HepG2 (cell line): ENCODE measurements at regions not wholly inside any gene's neighbourhood (a gene's known extent, or its start where the extent isn't known, plus 50 kb on each side); places are given as distances from the start of the nearest gene placed in this dataset.

Experiments
- ATAC-seq: fragments of 200-7000 bp; cut with Tn5 transposase; 3 replicates; pipeline ENCODE4 v1.9.1; 2020; ENCODE audit warnings: mild to moderate bottlenecking, moderate library complexity
- BruUV-seq: library from RNA; stranded (reverse); fragments of 400-500 nt; replicated peaks from 2 replicates; lab custom pipeline; 2021; lab: Mats Ljungman, UMichigan
- CTCF ChIA-PET: fragments of 300-600 bp; formaldehyde crosslinking; extraction: SDS; loops from one replicate; lab custom pipeline; 2021; ENCODE audit warnings: low total read pairs, inconsistent platforms, low intra/inter-chr PET ratio; lab: Yijun Ruan, JAX
- POLR2A ChIA-PET: fragments of 350-600 bp; sonication (Branson Sonifier 250); formaldehyde crosslinking; loops from one replicate; lab custom pipeline; 2020; ENCODE audit warnings: antibody characterized with exemption, inconsistent platforms; lab: Yijun Ruan, JAX
- DNase-seq: peaks from one replicate; pipeline ENCODE4 v3.0.0-alpha.2; 2015; ENCODE audit warnings: low spot score
- FAIRE-seq: peaks from 3 replicates; lab custom pipeline; 2011; peaks lifted over from hg19 to GRCh38; lab: Jason Lieb, UNC
- H2AFZ ChIP-seq: one replicate; pipeline ENCODE4 v1.6.1; 2011; ENCODE audit warnings: low read length, inconsistent platforms
- H3K27ac ChIP-seq: fragments of 300-600 bp; 3 replicates; pipeline ENCODE4 v1.8.0; 2011; ENCODE audit warnings: mixed run types, mild to moderate bottlenecking, mixed read lengths, low read length, inconsistent platforms; ENCODE audit not compliant: insufficient read depth; ENCODE audit errors: extremely low read length
- H3K27me3 ChIP-seq, 2 experiments: fragments of 200-600 bp in 1 of 2; 2 replicates in 1 of 2; 3 replicates in 1 of 2; pipeline versions ENCODE4 v1.6.0 to v1.8.0; 2011; ENCODE audit warnings: low read length in 2 of 2, mild to moderate bottlenecking in 2 of 2, moderate library complexity in 2 of 2, inconsistent platforms in 1 of 2; ENCODE audit not compliant: insufficient read depth in 2 of 2, control insufficient read depth in 1 of 2
- H3K36me3 ChIP-seq, 2 experiments: fragments of 200-600 bp in 1 of 2; replicated peaks in 1 of 2; 2 replicates in 1 of 2; 3 replicates in 1 of 2; pipeline versions ENCODE4 v1.5.1 to v1.8.0; 2011; ENCODE audit warnings: low read length in 2 of 2, inconsistent platforms in 1 of 2; ENCODE audit not compliant: insufficient read depth in 2 of 2, control insufficient read depth in 1 of 2
- H3K4me1 ChIP-seq: 2 replicates; pipeline ENCODE4 v1.5.1; 2012; ENCODE audit warnings: low read length, inconsistent platforms; ENCODE audit not compliant: insufficient read depth
- H3K4me2 ChIP-seq: 2 replicates; pipeline ENCODE4 v1.6.0; 2011; ENCODE audit warnings: low read depth, low read length, inconsistent platforms
- H3K4me3 ChIP-seq, 3 experiments: fragments of 200-600 bp in 1 of 3; sonication (generic), shearing (Covaris generic) in 1 of 3; replicated peaks in 1 of 3; 2 replicates each; pipeline ENCODE4 v1.5.1; 2011 to 2016; ENCODE audit warnings: low read length in 3 of 3, inconsistent platforms in 2 of 3, low read depth in 2 of 3, mild to moderate bottlenecking in 2 of 3, control low read depth in 1 of 3, mixed read lengths in 1 of 3; ENCODE audit not compliant: insufficient read depth in 1 of 3
- H3K79me2 ChIP-seq: one replicate; pipeline ENCODE4 v1.6.1; 2011; ENCODE audit warnings: low read length, inconsistent platforms; ENCODE audit not compliant: insufficient read depth
- H3K9ac ChIP-seq: 2 replicates; pipeline ENCODE4 v1.6.0; 2011; ENCODE audit warnings: mild to moderate bottlenecking, low read depth, low read length, inconsistent platforms; ENCODE audit not compliant: insufficient read depth
- H3K9me3 ChIP-seq: 2 replicates; pipeline ENCODE4 v1.5.1; 2012; ENCODE audit warnings: mild to moderate bottlenecking, low read length
- H4K20me1 ChIP-seq: 2 replicates; pipeline ENCODE4 v1.6.0; 2011; ENCODE audit warnings: inconsistent platforms, mild to moderate bottlenecking, low read length, moderate library complexity; ENCODE audit not compliant: insufficient read depth
- BORCS8-MEF2B ChIP-seq: sonication (generic); formaldehyde crosslinking; IDR thresholded peaks from 2 replicates; pipeline ENCODE4 v1.8.0; 2022; ENCODE audit warnings: mild to moderate bottlenecking, missing genetic modification reagents
- CREM ChIP-seq, 2 experiments: sonication (generic) in 1 of 2; formaldehyde crosslinking in 1 of 2; IDR thresholded peaks; 2 replicates each; pipeline versions ENCODE4 v1.4.0 to v1.6.1; 2016 to 2020; ENCODE audit warnings: antibody characterized with exemption in 1 of 2, mild to moderate bottlenecking in 1 of 2, missing genetic modification reagents in 1 of 2
- HDAC6 ChIP-seq: fragments of 200-600 bp; sonication (generic); IDR thresholded peaks from 2 replicates; pipeline ENCODE4 v1.7.0; 2017; ENCODE audit warnings: mild to moderate bottlenecking, antibody characterized with exemption, low read length, low read depth
- ZNF570 ChIP-seq: sonication (generic); formaldehyde crosslinking; IDR thresholded peaks from 2 replicates; pipeline ENCODE4 v1.4.0; 2020; ENCODE audit warnings: mild to moderate bottlenecking, missing genetic modification reagents, borderline replicate concordance
- ZNF598 ChIP-seq: sonication (generic); formaldehyde crosslinking; IDR thresholded peaks from 2 replicates; pipeline ENCODE4 v1.5.1; 2020; ENCODE audit warnings: mild to moderate bottlenecking, missing genetic modification reagents, borderline replicate concordance
- ZNF724P ChIP-seq: sonication (generic); formaldehyde crosslinking; IDR thresholded peaks from 2 replicates; pipeline ENCODE4 v1.8.0; 2022; ENCODE audit warnings: missing genetic modification reagents, borderline replicate concordance
- ZSCAN12 ChIP-seq: sonication (generic); formaldehyde crosslinking; IDR thresholded peaks from 2 replicates; pipeline ENCODE4 v1.9.0; 2021; ENCODE audit warnings: mild to moderate bottlenecking, missing genetic modification reagents
- WGBS: methylation state at CpG from one replicate; pipeline ENCODE4 v1.1.6; 2017; ENCODE audit warnings: low lambda C conversion rate; 5-methylcytosine and 5-hydroxymethylcytosine counted together
- in situ Hi-C: cut with HindIII; loops from 2 replicates; pipeline ENCODE4 v1.10.0; 2017; ENCODE audit warnings: low pct_unique_long_range_greater_than_20kb; ENCODE audit not compliant: extremely low pct_ligation_motif_present
- intact Hi-C: fragments of 100-400 bp; cut with micrococcal nuclease; formaldehyde crosslinking; loops from one replicate; pipeline ENCODE4 v1.10.0; 2022; ENCODE audit not compliant: unreplicated experiment
- TF ChIP-seq, protein P1 (sequence below): sonication (generic); formaldehyde crosslinking; IDR thresholded peaks from 2 replicates; pipeline ENCODE4 v1.4.0; 2020; ENCODE audit warnings: missing genetic modification reagents
- TF ChIP-seq, protein P2 (sequence below): sonication (generic); formaldehyde crosslinking; conservative IDR thresholded peaks from 2 replicates; pipeline ENCODE4 v1.8.1; 2023; ENCODE audit warnings: missing genetic modification reagents
- TF ChIP-seq, protein P3 (sequence below): sonication (generic); formaldehyde crosslinking; IDR thresholded peaks from 2 replicates; pipeline ENCODE4 v1.8.1; 2022; ENCODE audit warnings: mild to moderate bottlenecking, missing genetic modification reagents
- TF ChIP-seq, protein P4 (sequence below): sonication (generic); formaldehyde crosslinking; IDR thresholded peaks from 2 replicates; pipeline ENCODE4; 2020; ENCODE audit warnings: missing genetic modification reagents, mild to moderate bottlenecking, borderline replicate concordance

DNA sequence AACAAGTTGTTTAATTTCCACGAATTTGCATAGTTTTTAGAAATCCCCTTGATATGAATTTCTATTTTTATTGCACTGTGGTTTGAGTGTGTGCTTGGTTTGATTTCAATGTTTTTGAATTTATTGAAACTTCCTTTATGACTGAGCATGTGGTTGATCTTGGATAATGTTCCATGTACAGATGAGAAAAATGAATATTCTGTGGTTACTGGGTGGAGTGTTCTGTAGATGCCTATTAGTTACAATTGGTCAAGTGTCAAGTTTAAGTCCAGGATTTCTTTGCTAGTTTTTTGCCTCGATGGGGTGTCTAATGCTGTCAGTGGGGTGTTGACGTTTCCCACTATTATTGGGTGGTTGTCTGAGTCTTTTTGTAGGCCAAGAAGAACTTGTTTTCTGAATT is 319.5 kb upstream of the ACTBL2 start:
- Histone ChIP-seq H3K4me3 (no peak overlapping the region), H3K9ac (no peak overlapping the region), H3K4me2 (no peak overlapping the region), H3K4me1 (no peaks in the 10 kb centered on the region), H4K20me1 (no peaks in the 10 kb centered on the region), H3K79me2 (no peaks in the 10 kb centered on the region), H3K36me3 (no peaks in the 10 kb centered on the region), H3K27me3 (no peaks in the 10 kb centered on the region), H3K27ac (no peak overlapping the region)
- WGBS = 4% methylated on average over 3 of the region's 3 CpGs
- in situ Hi-C loops = no loop called here
- no TSS peak for BruUV-seq
- no peak for TF ChIP-seq HDAC6
- no peak for TF ChIP-seq ZNF570 (CRISPR knock-in tag)
- TF ChIP-seq, protein P1, sequence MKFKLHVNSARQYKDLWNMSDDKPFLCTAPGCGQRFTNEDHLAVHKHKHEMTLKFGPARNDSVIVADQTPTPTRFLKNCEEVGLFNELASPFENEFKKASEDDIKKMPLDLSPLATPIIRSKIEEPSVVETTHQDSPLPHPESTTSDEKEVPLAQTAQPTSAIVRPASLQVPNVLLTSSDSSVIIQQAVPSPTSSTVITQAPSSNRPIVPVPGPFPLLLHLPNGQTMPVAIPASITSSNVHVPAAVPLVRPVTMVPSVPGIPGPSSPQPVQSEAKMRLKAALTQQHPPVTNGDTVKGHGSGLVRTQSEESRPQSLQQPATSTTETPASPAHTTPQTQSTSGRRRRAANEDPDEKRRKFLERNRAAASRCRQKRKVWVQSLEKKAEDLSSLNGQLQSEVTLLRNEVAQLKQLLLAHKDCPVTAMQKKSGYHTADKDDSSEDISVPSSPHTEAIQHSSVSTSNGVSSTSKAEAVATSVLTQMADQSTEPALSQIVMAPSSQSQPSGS (CRISPR knock-in tag) = no peak
- TF ChIP-seq, all 625 proteins: peak for 0
- CTCF ChIA-PET = no interaction called here
- intact Hi-C loops = no loop called here
- FAIRE-seq (no peak), DNase-seq (no peak), ATAC-seq (no peak)
- H2AFZ ChIP-seq = no peak overlapping the region
- POLR2A ChIA-PET = no interaction called here
- H3K9me3 ChIP-seq = no peaks in the 10 kb centered on the region

DNA sequence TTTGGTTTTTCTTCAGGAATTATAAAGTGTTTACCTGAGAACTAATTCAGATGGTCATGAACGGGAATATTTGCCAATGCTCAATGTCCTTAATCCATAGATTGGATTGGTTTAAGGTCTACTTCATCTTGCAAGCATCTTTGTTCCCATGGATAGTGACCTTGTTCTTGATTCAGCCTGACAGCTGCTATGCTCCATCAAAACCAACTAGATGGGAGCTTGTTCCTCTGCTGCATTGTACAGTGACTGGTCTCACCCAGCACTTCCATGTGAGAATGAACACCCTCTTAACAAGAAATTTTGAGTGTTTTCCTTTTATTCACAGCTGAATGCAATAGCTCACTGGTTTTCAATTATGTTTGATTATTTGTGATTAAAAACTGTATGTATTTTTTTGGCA is 312.6 kb upstream of the ACTBL2 start:
- no peak for FAIRE-seq
- Histone ChIP-seq H2AFZ (no peak overlapping the region), H3K4me2 (no peak overlapping the region), H3K4me1 (no peaks in the 10 kb centered on the region), H3K27ac (no peak overlapping the region), H3K27me3 (no peaks in the 10 kb centered on the region), H3K4me3 (no peak overlapping the region), H3K9ac (no peak overlapping the region), H3K9me3 (no peaks in the 10 kb centered on the region), H3K36me3 (no peaks in the 10 kb centered on the region), H4K20me1 (no peaks in the 10 kb centered on the region), H3K79me2 (no peaks in the 10 kb centered on the region)
- in situ Hi-C loops = no loop called here
- POLR2A ChIA-PET = no interaction called here
- no peak for TF ChIP-seq ZSCAN12
- TF ChIP-seq, protein P2, sequence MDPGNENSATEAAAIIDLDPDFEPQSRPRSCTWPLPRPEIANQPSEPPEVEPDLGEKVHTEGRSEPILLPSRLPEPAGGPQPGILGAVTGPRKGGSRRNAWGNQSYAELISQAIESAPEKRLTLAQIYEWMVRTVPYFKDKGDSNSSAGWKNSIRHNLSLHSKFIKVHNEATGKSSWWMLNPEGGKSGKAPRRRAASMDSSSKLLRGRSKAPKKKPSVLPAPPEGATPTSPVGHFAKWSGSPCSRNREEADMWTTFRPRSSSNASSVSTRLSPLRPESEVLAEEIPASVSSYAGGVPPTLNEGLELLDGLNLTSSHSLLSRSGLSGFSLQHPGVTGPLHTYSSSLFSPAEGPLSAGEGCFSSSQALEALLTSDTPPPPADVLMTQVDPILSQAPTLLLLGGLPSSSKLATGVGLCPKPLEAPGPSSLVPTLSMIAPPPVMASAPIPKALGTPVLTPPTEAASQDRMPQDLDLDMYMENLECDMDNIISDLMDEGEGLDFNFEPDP (CRISPR knock-in tag) = no peak
- no peak for TF ChIP-seq ZNF570 (CRISPR knock-in tag)
- TF ChIP-seq CREM (IDR thresholded peaks at IDR 0.05) = no peak
- TF ChIP-seq CREM (CRISPR knock-in tag; IDR thresholded peaks at IDR 0.05) = no peak
- TF ChIP-seq, protein P3, sequence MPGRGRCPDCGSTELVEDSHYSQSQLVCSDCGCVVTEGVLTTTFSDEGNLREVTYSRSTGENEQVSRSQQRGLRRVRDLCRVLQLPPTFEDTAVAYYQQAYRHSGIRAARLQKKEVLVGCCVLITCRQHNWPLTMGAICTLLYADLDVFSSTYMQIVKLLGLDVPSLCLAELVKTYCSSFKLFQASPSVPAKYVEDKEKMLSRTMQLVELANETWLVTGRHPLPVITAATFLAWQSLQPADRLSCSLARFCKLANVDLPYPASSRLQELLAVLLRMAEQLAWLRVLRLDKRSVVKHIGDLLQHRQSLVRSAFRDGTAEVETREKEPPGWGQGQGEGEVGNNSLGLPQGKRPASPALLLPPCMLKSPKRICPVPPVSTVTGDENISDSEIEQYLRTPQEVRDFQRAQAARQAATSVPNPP (CRISPR knock-in tag) = no peak
- no peak for TF ChIP-seq BORCS8-MEF2B (CRISPR knock-in tag)
- TF ChIP-seq, protein P4, sequence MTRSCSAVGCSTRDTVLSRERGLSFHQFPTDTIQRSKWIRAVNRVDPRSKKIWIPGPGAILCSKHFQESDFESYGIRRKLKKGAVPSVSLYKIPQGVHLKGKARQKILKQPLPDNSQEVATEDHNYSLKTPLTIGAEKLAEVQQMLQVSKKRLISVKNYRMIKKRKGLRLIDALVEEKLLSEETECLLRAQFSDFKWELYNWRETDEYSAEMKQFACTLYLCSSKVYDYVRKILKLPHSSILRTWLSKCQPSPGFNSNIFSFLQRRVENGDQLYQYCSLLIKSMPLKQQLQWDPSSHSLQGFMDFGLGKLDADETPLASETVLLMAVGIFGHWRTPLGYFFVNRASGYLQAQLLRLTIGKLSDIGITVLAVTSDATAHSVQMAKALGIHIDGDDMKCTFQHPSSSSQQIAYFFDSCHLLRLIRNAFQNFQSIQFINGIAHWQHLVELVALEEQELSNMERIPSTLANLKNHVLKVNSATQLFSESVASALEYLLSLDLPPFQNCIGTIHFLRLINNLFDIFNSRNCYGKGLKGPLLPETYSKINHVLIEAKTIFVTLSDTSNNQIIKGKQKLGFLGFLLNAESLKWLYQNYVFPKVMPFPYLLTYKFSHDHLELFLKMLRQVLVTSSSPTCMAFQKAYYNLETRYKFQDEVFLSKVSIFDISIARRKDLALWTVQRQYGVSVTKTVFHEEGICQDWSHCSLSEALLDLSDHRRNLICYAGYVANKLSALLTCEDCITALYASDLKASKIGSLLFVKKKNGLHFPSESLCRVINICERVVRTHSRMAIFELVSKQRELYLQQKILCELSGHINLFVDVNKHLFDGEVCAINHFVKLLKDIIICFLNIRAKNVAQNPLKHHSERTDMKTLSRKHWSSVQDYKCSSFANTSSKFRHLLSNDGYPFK (CRISPR knock-in tag) = no peak
- TF ChIP-seq ZNF724P (CRISPR knock-in tag) = no peak
- no peak for TF ChIP-seq ZNF598 (CRISPR knock-in tag)
- WGBS = 0% methylated on average over 1 of the region's 1 CpG
- no peak for ATAC-seq
- DNase-seq = no peak
- no TSS peak for BruUV-seq
- intact Hi-C loops = no loop called here
- CTCF ChIA-PET = no interaction called here
